Dermis blood vessel endothelial cell (primary cell): ENCODE measurements at regions not wholly inside any gene's neighbourhood (a gene's known extent, or its start where the extent isn't known, plus 50 kb on each side); places are given as distances from the start of the nearest gene placed in this dataset.
"Not testable (repeated sequence)": the region's sequence is repeated elsewhere in the genome, so short reads cannot be mapped to it uniquely, and the experiment has no call there.

Source experiments
- DNase-seq: peaks from one replicate; pipeline ENCODE4 v3.0.0; 2010

DNA sequence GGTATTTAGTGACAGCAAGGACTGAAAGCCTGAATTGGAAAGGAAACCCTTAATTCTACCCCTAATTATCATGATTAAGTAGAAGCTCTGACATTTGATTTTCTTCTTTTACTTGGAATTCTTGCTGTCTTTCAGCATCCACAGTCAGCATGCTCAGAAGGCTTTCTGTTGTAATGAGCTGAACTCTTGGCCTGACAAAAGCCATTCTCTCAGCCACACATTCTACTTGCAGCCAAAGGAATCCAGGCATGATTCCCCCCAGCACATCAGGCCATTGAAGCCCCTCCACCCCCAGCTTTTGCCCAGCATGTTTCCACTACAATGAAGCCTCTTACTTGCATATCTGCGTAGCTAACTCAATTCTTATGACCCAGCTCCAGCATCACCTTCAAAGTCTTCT lies 94.3 kb upstream of the FRMD4A start:
- no peak for DNase-seq

DNA sequence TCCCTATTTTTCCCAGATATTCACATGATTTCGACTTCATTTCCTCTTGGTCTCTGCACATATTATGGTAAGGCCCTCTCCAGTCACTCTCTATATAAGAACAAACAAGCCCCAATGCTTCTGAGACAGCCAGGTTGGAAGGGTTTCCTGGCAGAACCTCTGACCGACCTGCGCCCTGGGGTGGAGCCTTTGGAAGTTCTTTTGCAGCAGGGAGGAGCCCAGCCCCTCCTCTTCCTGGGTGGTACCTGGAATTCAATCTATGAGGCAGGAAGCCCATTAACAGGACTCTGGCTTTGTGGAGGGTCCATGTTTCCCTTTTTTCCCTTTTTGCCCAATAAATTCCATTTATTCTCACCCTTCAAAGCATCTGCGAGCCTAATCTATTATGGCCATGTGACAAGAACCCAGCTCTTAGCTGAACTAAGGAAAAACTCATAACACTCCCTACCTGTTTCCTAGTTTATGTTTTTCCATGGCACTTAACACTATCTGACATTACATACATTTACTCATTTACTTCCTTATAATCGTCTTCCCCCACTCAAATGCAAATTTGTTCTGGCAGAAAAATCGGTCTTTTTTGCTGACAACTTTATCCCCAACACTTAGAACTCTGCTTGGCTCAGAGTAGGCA lies 92.5 kb upstream of the FRMD4A start:
- no peak for DNase-seq

DNA sequence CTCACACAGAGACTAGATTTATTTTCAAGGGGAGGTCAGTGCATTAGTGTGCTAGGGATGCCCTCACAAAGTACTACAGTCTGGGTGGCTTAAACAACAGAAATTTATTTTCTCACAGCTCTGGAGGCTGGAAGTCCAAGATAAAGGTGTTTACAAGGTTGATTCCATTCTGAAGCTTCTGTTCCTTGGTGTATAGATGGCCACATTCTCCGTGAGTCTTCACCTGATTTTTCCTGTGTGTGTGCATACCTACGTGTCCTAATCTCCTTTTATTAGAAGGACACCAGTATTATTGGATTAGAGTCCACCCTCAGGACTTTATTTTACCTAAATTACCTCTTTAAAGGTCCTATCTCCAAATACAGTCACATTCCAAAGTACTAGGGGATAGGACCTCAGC lies 91.7 kb upstream of the FRMD4A start:
- DNase-seq = no peak

DNA sequence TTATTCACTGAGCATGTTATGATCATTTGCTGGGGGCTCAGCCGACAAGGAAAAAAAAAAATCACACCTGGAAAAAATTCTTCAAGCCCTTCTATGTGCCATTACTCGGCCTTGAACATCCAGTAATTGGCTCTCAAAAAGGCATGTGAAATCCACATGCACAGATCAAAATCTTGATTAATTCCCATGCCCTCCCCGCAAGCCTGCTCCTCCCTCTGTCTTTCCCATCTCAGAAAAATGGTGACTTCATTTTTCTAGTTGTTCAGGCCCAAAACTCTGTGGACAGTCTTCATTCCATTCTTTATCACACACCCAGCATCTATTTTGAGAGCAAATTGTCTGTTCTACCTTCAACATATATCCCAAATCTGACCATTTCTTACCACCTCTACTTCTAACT lies 91.2 kb upstream of the FRMD4A start:
- DNase-seq = no peak

DNA sequence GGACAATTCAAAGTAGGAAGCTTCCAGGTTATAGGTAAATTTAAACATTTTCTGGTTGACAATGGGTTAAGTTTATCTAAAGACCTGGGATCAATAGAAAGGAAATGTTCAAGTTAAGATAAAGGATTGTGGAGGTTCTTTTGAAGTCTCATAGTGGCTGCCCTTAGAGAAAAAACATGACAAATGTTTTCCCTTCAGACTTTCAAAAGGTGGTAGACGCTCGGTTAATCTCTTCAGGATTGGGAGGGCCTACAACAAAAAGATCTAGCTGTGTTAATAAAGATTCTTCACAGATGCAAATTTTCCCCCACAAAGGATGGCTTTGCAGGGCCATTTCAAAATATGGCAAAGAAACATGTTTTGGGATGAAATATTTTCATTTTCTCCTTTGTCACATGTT lies 86.6 kb upstream of the FRMD4A start:
- not testable (repeated sequence) for DNase-seq

DNA sequence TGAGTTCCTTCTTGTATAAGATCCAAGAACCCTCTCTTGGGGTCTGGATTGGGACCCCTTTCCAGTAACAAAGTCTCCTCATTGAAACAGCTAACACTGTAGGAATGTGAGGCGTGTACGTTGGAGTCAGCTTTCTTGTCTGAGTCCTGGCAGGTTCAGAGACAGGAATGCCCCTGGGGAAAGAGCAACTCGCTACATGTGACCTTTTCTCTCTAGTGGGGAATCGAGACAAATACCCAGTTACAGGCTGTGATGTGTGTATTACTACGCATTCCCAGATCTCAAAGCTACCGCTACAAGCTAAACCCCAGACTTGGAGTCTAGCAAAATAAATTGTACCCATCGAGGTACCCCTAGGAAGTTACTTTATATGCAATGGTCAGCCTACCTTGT lies 85.6 kb upstream of the FRMD4A start:
- DNase-seq = no peak

DNA sequence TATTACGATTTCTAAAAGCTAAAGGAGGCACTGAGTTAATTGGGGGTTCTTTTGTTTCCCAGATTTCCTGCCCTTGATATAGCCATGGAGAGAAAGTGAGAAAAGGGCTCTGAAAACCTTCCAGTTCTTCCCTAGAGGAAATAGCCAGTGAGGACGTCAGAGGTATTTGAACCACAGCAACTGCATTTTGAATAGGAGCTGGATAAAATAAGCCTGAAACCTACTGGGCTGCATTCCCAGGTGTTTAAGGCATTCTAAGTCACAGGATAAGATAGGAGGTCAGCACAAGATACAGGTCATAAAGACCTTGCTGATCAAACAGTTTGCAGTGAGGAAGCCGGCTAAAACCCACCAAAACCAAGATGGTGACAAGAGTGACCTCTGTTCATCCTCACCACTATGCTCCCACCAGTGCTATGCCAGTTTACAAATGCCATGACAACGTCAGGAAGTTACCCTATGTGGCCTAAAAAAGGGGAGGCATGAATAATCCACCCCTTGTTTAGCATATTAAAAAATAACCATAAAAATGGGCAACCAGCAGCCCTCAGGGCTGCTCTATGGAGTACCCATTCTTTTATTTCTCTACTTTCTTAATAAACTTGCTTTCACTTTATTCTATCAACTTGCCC lies 85.1 kb upstream of the FRMD4A start:
- DNase-seq = no peak

DNA sequence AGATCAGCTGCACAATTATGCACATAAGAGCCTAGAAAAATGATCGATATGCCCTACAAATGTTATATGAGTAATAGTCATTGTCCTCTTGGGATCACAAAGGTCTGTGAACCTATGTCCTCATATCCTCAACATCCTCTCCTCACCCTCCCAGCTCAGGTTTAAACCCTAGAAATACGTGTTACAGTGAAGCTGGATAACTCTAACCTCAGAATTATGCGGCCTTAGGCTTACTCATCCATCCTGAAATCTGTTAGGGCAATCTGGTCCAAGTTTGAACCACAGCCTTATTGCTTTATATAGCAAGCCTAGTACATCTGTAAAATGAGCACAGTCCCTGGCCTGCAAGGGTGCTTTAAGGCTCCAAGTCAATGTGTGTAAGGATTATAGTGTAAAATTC lies 84.2 kb upstream of the FRMD4A start:
- DNase-seq = no peak

DNA sequence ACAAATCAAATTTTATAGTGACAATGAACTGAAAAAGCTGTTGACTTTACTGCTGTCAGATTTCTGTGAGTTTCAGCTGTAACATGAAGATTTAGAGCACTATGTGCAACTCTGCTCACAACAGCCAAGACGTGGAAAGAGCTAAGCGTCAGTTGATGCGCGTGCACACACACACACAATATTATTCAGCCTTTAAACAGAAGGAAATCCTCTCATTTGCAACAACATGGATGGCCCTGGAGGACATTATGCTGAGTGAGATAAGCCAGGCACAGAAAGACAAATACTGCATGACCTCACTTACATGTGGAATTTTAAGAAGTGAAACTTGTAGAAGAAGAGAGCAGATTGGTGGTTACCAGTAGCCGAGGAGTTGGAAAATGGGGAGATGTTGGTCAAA lies 82.8 kb upstream of the FRMD4A start:
- DNase-seq = no peak

DNA sequence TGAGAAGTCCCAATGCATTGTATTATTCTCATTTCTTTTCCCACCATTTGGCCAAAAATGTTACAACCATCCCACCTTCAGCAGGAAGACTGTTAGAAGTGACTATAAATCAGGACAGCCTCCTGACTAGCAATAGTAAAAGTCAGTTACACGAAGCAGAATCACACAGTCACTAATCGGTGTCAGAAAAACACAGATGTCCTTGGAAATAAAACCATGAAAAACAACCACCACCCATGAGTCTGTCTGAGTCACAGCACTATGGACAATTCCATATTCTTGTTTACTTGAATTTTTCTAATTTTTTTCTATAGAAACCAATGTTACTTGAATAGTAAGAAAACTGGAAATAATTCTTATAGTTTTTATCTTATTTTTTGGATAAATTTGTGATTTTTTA lies 81.9 kb upstream of the FRMD4A start:
- DNase-seq = no peak

DNA sequence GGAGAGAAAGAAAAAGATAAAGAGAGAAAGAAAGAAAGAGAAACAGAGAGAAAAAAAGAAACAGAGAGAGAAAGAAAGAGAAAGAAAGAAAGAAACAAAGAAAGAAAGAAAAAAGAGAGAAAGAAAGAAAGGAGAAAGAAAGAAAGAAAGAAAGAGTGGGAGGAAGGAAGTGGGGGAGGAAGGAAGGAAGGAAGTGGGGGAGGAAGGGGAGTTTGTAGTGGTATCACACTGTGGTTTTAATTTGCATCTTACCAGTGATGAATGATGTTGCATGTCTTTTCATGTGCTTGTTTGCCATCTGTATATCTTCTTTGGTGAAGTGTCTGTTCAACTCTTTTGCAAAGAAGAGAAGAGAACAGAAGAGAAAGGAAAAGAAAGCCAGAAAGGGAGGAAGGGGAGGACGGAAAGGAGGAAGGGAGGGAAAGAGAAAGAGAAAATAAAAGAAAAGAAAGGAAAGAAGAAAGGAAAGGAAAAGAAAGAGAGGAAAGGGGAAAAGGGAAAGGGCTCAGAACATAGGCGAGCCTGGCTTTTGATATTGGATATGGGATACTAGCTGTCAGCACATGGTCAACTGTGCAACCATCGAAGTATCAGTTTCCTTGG lies 79.2 kb upstream of the FRMD4A start:
- no peak for DNase-seq

DNA sequence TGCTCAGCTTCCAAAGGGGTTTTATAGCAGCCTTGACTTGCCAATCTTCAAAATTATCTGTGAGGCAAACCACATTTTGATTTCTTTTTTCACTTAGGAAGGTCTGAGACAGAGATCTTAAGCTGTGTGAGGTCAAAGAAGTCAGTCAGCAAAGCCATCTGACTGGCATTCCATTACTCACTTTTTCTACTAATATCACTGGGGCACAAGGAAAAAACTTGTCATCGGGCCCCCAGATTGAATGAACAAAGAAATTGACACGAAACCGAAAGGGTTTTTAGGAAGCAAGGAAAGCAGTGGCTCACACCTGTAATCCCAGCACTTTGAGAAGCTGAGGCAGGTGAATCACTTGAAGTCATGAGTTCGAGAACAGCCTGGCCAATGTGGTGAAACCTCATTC lies 78.5 kb upstream of the FRMD4A start:
- DNase-seq = no peak

DNA sequence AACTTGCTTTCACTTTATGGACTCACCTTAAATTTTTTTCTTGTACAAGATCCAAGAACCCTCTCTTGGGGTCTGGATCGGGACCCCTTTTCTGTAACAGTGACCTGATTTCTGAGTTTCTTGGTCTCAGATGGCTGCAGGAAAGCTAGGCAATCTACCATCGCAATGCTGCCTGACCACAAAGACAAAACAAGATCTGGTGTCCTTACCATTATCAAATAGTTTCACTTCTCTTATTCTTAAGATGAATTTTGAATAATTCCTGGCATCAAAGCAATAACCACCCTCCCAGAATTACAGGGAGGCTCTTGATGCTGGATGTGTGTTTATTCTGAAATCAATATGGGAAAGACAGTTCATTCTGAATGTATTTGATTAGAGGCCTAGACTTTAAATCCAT lies 77.4 kb upstream of the FRMD4A start:
- DNase-seq = no peak

DNA sequence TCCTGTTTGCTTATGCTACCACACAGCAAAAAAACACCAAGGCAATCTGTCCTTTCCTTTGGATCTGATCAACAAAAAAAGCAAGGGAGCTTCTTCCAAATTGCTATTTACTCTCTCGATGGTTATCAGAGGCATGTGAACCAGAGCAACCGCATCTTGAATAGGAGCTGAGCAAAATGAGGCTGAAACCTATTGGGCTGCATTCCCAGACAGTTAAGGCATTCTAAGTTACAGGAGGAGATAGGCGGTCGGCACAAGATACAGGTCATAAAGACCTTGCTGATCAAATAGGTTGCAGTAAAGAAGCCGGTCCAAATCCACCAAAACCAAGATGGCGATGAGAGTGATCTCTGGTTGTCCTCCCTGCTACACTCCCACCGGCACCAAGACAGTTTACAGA lies 76.8 kb upstream of the FRMD4A start:
- DNase-seq = no peak

DNA sequence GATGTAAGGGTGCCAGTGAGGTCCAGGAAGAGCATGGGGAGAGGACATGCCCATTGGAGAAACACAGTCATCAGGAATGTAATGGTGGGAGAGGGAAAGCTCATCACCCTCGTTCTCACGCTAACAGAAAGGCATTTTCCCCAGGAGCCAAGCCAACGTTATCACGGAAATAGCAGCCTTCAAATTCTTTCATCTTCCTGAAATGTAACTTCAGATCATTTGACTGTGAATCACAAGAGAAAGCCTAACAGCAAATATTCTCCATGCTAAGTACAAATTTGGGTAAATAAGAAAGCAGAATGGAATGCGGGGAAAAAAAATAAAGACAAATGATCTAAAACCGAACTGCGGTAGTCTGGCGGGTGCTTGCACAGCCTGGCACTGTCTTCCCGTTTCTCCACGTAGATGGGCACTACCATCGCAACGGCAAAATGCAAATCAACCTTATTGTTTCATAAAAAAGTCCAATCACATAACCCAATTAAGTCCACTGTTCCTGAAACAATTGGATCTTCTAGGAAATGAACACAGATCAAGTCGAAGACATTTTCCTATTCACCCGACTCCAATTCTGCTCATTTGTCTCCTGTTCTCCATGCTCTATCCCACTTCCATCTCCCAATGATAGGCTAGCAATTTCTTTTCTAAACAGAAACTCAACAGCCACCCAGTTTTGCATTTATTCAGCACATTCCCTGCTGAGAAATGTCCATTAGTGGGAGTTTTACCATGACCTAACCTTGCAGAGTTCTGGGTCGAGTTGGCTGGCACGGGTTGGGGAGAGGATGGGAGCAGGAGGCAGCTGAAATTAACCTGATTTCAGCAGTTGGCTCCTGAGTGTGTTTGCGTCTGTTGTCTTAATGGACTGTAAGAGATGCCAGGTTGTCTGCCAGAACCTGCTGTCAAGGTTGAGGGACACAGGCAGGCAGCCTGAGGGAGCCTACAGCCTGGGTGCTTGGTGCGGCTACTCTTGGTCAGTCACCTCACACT lies 74.6 kb upstream of the FRMD4A start:
- peak; percentile 71 for DNase-seq

DNA sequence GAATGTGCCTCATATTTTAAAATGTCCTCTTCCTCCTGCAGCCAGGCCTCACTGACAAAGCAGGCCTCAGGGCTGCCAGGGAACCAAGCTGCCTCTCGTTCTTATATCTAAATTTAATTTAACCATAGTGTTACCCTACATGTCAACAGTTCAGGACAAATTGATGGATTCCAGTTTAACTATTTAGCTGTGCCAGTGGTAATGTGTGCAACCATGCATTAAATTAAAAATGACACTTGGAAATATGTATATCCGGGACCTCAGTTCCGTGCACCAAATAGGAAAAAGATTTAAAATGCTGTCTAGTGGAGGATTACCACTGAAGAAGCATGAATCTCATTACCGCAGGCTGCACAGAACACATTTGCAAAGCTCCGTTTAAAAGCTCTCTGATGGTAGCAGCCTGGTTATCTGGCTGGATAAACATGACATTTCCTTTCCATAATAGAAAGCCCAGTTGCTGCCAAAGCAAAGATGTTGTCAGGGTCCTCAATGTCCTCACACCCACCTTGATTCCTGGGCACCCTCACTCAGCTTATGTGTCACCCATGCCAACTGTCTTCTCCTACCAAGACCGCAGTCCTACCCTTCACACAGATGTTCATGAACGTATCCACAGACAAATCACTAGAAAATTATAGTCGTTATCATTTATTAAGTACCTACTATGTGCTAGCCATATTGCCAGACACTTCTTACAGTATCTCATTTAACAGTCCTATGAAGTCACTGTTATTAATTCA lies 73.3 kb upstream of the FRMD4A start:
- peak; percentile 8 for DNase-seq

DNA sequence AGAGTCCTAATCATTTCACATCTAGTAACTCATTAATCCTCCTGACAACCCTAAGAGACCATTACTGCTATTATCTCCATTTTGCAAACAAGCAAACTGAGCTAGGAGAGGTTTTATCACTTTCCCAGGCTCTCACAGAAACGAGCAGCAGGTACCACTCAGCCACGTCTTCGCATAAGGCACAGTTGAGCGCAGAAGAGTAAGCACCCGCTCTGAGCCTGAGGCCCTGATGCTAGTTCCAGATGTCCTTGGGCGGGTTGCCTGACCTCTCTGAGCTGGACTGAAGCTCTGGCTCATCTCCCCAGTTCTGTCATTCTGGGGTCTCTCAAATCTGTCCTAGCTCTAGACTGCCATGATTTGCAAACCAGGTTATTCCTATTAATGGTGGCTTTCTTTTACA lies 72.6 kb upstream of the FRMD4A start:
- no peak for DNase-seq

DNA sequence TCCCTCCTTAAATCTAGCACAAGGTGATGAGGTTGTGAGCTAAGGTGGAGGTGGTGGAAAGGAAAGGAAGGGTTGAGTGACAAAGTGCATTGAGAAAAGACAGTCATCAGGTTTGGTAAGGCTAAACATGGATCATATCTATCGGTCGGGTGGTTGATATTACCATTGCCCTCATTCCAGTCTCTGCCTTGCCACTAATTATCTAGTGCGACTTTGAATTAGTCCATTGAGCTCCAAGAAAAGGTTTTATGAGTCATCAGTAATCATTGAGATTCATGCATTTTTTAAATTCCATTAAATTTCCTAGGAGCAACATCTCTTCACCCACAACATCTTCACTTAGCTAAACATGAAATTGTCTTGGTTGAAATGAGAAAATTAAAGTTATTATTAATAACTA lies 68.9 kb upstream of the FRMD4A start:
- DNase-seq = no peak

DNA sequence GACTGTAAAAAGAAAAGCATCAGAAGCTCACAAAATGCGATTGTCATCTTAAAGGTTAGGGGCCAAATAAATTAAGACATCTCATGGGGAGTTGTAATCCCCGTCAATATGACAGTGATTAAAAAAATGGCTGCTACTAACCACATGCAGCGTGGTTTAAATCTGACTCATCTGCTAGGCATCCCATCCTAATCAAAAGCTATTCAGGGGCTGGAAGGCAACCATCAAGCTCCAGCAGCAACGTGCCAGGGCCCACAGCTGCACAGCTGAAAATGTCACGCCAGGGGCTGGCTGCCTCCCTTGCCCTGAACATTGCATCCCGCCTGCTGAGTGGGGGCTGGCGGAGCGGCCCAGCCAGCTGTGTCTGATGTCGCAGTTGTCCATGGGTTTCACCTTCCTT lies 66.3 kb upstream of the FRMD4A start:
- peak; percentile 77 for DNase-seq

DNA sequence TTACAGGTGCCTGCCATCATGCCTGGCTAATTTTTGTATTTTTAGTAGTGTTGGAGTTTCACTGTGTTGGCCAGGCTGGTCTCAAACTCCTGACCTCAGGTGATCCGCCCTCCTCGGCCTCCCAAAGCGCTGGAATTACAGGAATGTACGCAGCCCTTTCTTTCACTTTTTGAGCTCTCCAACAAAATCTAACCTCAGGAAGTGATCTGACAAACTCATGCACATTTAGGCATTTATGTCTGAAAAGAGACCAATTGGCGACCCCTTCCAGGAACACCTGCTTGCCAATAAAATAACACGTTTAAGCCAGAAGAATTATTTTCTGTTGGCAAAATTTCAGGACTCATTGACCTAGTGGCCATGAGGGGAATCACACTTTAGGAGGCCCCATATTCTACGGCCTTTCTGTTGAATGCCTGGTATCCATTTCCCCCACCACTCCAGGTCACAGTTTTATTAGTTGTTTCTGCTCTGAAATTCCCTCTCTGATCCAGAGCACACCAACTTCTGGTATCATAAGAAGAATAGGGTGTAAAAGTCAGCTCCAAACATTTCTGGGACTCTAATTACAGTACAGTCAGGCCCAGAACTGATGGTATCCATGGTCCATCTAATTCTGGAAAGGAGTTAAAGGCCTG lies 65.8 kb upstream of the FRMD4A start:
- peak; percentile 41 for DNase-seq

DNA sequence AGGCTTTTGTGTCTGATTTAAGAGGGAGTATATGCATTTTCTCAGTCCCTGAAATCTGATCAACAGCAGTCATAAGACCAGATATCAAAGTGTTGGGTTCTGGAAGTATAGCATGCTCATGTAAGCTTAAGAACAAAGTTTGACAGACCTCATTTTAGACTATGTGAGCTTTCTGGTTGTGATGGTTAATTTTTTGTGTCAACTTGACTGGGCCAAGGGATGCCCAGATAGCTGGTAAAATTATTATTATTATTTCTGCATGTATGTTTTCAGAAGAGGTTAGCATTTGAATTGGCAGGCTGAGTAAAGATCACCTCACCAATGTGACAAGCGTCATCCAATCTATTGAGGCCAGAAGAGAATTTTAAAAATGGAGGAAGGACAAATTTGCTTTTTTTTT lies 63.5 kb upstream of the FRMD4A start:
- no peak for DNase-seq

DNA sequence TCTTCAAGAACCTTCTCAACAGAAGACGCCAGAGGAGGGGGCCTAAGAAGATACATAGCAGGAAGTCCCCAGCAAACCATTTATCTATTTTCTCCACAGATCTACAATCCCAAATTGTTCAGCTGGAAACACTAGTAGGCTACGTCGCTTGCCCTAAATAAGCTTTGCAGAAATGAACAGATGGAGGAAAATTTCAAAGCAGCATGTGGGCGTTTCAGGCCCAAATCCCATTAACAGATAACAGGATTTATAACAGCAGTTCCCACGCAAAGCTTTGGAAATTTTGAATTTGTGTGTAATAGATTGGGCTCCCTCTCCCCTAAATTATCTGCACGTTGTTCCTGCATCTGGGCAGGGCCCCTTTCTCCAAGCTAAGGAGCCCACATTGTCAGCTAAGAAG lies 60.6 kb upstream of the FRMD4A start:
- no peak for DNase-seq
